ENCODE measurements at regions not wholly inside any gene's neighbourhood (a gene's known extent, or its start where the extent isn't known, plus 50 kb on each side); places are given as distances from the start of the nearest gene placed in this dataset.
A peak's percentile ranks its signal among the peaks of the same experiment; 100 is the strongest.

GRCh38 chr15:96254173-96254572 is 76.3 kb upstream of the NR2F2 start (continued):
- 0 out of 2 replicates have a peak, but pooled peaks have one; percentile 27 for TF ChIP-seq ZNF580 (CRISPR knock-in tag; IDR thresholded peaks at IDR 0.05; ENCODE audit: borderline replicate concordance, low read depth)
- TF ChIP-seq HMGXB3 (CRISPR knock-in tag; IDR thresholded peaks at IDR 0.05; ENCODE audit: borderline replicate concordance), result no peak
- no peak for TF ChIP-seq ZNF616 (CRISPR knock-in tag; IDR thresholded peaks at IDR 0.05; ENCODE audit: low read depth)
- TF ChIP-seq EP300 (IDR thresholded peaks at IDR 0.05; ENCODE audit: low read depth in 2 of 2, low read length in 2 of 2), result peak; percentile 45 to 64; a peak in 1 of 4 replicates
- no peak for TF ChIP-seq EP300 (CRISPR knock-in tag; IDR thresholded peaks at IDR 0.05; ENCODE audit: borderline replicate concordance)
- no peak for TF ChIP-seq HNRNPH1 (optimal IDR thresholded peaks at IDR 0.05; ENCODE audit: low read depth, low read length)
- TF ChIP-seq ZBTB34 (CRISPR knock-in tag; IDR thresholded peaks at IDR 0.05), result no peak
- no peak for TF ChIP-seq ZUFSP (CRISPR knock-in tag; IDR thresholded peaks at IDR 0.05; ENCODE audit: borderline replicate concordance)
- no peak for TF ChIP-seq ZNF292 (CRISPR knock-in tag; IDR thresholded peaks at IDR 0.05; ENCODE audit: borderline replicate concordance, low read depth)
- TF ChIP-seq PHF8 (CRISPR knock-in tag; IDR thresholded peaks at IDR 0.05), result no peak
- TF ChIP-seq MED13 (CRISPR knock-in tag; IDR thresholded peaks at IDR 0.05), result 0 out of 2 replicates have a peak, but pooled peaks have one; percentile 34
- TF ChIP-seq ZFP36 (IDR thresholded peaks at IDR 0.05; ENCODE audit: borderline replicate concordance, low read depth, low read length, partially characterized antibody), result no peak
- no peak for TF ChIP-seq ZBTB3 (CRISPR knock-in tag; IDR thresholded peaks at IDR 0.05; ENCODE audit: borderline replicate concordance, low read depth)
- TF ChIP-seq SOX13 (IDR thresholded peaks at IDR 0.05), result peak; percentile 44; the same call in 1 of the 2 replicates
- peak in 1 of 2 experiments; percentile 91; a peak in 2 of 4 replicates for TF ChIP-seq SOX13 (CRISPR knock-in tag; conservative IDR thresholded peaks at IDR 0.05 in 1 of 2, IDR thresholded peaks at IDR 0.05 in 1 of 2)
- TF ChIP-seq ZSCAN21 (CRISPR knock-in tag; IDR thresholded peaks at IDR 0.05; ENCODE audit: borderline replicate concordance), result no peak
- TF ChIP-seq PBX2 (CRISPR knock-in tag; IDR thresholded peaks at IDR 0.05), result no peak
- TF ChIP-seq GABPB1 (CRISPR knock-in tag; IDR thresholded peaks at IDR 0.05), result no peak
- no peak for TF ChIP-seq SP4 (CRISPR knock-in tag; IDR thresholded peaks at IDR 0.05)
- no peak for TF ChIP-seq ZBTB43 (CRISPR knock-in tag; conservative IDR thresholded peaks at IDR 0.05)
